ENCODE measurements at regions not wholly inside any gene's neighbourhood (a gene's known extent, or its start where the extent isn't known, plus 50 kb on each side); places are given as distances from the start of the nearest gene placed in this dataset.

GRCh38 chr16:59881376-59881775 lies 1147.3 kb upstream of the GOT2 start:
- TF ChIP-seq CTCF (IDR thresholded peaks at IDR 0.05) (no peak), POLR2AphosphoS5 (IDR thresholded peaks at IDR 0.05; ENCODE audit: low read depth, low read length) (no peak), REST (IDR thresholded peaks at IDR 0.05; ENCODE audit: insufficient read depth in 1 of 2, low read depth in 2 of 2, low read length in 1 of 2) (no peak)

Data from Panc1 (cell line).